ENCODE measurements at regions not wholly inside any gene's neighbourhood (a gene's known extent, or its start where the extent isn't known, plus 50 kb on each side); places are given as distances from the start of the nearest gene placed in this dataset.

- TF ChIP-seq, protein P1, sequence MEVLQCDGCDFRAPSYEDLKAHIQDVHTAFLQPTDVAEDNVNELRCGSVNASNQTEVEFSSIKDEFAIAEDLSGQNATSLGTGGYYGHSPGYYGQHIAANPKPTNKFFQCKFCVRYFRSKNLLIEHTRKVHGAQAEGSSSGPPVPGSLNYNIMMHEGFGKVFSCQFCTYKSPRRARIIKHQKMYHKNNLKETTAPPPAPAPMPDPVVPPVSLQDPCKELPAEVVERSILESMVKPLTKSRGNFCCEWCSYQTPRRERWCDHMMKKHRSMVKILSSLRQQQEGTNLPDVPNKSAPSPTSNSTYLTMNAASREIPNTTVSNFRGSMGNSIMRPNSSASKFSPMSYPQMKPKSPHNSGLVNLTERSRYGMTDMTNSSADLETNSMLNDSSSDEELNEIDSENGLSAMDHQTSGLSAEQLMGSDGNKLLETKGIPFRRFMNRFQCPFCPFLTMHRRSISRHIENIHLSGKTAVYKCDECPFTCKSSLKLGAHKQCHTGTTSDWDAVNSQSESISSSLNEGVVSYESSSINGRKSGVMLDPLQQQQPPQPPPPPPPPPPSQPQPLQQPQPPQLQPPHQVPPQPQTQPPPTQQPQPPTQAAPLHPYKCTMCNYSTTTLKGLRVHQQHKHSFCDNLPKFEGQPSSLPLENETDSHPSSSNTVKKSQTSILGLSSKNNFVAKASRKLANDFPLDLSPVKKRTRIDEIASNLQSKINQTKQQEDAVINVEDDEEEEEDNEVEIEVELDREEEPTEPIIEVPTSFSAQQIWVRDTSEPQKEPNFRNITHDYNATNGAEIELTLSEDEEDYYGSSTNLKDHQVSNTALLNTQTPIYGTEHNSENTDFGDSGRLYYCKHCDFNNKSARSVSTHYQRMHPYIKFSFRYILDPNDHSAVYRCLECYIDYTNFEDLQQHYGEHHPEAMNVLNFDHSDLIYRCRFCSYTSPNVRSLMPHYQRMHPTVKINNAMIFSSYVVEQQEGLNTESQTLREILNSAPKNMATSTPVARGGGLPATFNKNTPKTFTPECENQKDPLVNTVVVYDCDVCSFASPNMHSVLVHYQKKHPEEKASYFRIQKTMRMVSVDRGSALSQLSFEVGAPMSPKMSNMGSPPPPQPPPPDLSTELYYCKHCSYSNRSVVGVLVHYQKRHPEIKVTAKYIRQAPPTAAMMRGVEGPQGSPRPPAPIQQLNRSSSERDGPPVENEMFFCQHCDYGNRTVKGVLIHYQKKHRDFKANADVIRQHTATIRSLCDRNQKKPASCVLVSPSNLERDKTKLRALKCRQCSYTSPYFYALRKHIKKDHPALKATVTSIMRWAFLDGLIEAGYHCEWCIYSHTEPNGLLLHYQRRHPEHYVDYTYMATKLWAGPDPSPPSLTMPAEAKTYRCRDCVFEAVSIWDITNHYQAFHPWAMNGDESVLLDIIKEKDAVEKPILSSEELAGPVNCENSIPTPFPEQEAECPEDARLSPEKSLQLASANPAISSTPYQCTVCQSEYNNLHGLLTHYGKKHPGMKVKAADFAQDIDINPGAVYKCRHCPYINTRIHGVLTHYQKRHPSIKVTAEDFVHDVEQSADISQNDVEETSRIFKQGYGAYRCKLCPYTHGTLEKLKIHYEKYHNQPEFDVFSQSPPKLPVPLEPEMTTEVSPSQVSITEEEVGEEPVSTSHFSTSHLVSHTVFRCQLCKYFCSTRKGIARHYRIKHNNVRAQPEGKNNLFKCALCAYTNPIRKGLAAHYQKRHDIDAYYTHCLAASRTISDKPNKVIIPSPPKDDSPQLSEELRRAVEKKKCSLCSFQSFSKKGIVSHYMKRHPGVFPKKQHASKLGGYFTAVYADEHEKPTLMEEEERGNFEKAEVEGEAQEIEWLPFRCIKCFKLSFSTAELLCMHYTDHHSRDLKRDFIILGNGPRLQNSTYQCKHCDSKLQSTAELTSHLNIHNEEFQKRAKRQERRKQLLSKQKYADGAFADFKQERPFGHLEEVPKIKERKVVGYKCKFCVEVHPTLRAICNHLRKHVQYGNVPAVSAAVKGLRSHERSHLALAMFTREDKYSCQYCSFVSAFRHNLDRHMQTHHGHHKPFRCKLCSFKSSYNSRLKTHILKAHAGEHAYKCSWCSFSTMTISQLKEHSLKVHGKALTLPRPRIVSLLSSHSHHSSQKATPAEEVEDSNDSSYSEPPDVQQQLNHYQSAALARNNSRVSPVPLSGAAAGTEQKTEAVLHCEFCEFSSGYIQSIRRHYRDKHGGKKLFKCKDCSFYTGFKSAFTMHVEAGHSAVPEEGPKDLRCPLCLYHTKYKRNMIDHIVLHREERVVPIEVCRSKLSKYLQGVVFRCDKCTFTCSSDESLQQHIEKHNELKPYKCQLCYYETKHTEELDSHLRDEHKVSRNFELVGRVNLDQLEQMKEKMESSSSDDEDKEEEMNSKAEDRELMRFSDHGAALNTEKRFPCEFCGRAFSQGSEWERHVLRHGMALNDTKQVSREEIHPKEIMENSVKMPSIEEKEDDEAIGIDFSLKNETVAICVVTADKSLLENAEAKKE (CRISPR knock-in tag; IDR thresholded peaks at IDR 0.05): no peak
- TF ChIP-seq ZNF331 (CRISPR knock-in tag; IDR thresholded peaks at IDR 0.05; ENCODE audit: low read depth): no peak
Measured at GRCh38 chr1:50262436-50262835, 153.7 kb downstream of the ELAVL4 start (continued).

DNA sequence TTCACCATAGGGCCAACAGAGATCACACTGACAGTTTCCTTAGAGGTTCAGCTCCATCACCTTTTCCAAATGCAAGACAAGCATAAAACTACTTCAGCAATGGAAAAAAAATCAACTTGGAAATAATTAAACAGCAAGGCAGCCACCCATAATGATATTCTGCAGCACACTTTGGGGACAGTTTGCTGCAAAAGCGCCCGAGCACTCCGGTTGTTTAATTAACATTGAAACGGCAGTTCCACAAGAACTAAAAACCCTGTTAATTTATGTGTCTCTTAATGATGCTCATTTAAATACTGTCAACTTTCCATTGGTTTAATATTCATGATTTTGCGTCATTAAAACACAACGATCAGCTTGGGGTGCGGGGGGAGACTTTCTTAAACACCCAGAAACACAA, 153.2 kb downstream of the ELAVL4 start:
- no peak overlapping the region for H3K4me3 Mint-ChIP-seq
- no peak overlapping the region for H3K27ac Mint-ChIP-seq
- Histone ChIP-seq H3K9me2 (ENCODE audit: insufficient read depth) (no peaks in the 10 kb centered on the region), H3K36me3 (ENCODE audit: insufficient read depth) (no peaks in the 10 kb centered on the region), H3K27me3 (ENCODE audit: insufficient read depth) (no peaks in the 10 kb centered on the region), H4K20me1 (replicated peaks; ENCODE audit: insufficient read depth) (no peaks in the 10 kb centered on the region), H3F3A (replicated peaks; ENCODE audit: low read depth) (no peaks in the 10 kb centered on the region), H3K27ac (ENCODE audit: low read depth) (no peak overlapping the region), H3K4me2 (no peak overlapping the region), H3K4me3 (no peak overlapping the region), H2AFZ (no peak overlapping the region), H3K4me1 (ENCODE audit: insufficient read depth) (no peaks in the 10 kb centered on the region), H3K79me2 (replicated peaks; ENCODE audit: insufficient read depth) (no peaks in the 10 kb centered on the region)
- no peaks in the 10 kb centered on the region for H3K9me3 Mint-ChIP-seq
- ATAC-seq (no peak), DNase-seq (ENCODE audit: low spot score) (no peak)
- no peaks in the 10 kb centered on the region for H3K27me3 Mint-ChIP-seq (ENCODE audit: insufficient read depth, low read depth, poor library complexity)
- no peaks in the 10 kb centered on the region for H3K36me3 Mint-ChIP-seq (ENCODE audit: low read depth)
- peaks cover 2% of the 10 kb centered on the region; the same call in 1 of the 3 replicates for H3K4me1 Mint-ChIP-seq
- TF ChIP-seq CREB1 (CRISPR knock-in tag; IDR thresholded peaks at IDR 0.05; ENCODE audit: low read depth) (no peak), NANOG (IDR thresholded peaks at IDR 0.05; ENCODE audit: borderline replicate concordance) (no peak), POLR2AphosphoS5 (IDR thresholded peaks at IDR 0.05; ENCODE audit: low read depth) (no peak), ETS1 (IDR thresholded peaks at IDR 0.05) (no peak), ZNF331 (CRISPR knock-in tag; IDR thresholded peaks at IDR 0.05; ENCODE audit: low read depth) (no peak), EZH2 (IDR thresholded peaks at IDR 0.05; ENCODE audit: low read depth, unreplicated experiment) (no peak), REST (IDR thresholded peaks at IDR 0.05; ENCODE audit: unreplicated experiment) (no peak), ZNF114 (CRISPR knock-in tag; IDR thresholded peaks at IDR 0.05) (no peak), EZH2phosphoT487 (IDR thresholded peaks at IDR 0.05; ENCODE audit: unreplicated experiment) (no peak)
- TF ChIP-seq, protein P2, sequence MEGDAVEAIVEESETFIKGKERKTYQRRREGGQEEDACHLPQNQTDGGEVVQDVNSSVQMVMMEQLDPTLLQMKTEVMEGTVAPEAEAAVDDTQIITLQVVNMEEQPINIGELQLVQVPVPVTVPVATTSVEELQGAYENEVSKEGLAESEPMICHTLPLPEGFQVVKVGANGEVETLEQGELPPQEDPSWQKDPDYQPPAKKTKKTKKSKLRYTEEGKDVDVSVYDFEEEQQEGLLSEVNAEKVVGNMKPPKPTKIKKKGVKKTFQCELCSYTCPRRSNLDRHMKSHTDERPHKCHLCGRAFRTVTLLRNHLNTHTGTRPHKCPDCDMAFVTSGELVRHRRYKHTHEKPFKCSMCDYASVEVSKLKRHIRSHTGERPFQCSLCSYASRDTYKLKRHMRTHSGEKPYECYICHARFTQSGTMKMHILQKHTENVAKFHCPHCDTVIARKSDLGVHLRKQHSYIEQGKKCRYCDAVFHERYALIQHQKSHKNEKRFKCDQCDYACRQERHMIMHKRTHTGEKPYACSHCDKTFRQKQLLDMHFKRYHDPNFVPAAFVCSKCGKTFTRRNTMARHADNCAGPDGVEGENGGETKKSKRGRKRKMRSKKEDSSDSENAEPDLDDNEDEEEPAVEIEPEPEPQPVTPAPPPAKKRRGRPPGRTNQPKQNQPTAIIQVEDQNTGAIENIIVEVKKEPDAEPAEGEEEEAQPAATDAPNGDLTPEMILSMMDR (conservative IDR thresholded peaks at IDR 0.05; ENCODE audit: low read depth in 2 of 2): no peak

Data from GM23338 (cell line).